Prostate gland (tissue), 2 donors: ENCODE measurements at regions not wholly inside any gene's neighbourhood (a gene's known extent, or its start where the extent isn't known, plus 50 kb on each side); places are given as distances from the start of the nearest gene placed in this dataset.

Source experiments
- DNase-seq: peaks from one replicate; pipeline ENCODE4 v3.0.0-alpha.2; 2019; ENCODE audit warnings: low spot score
- H3K27ac ChIP-seq, 2 donors: fragments of 200-600 bp; sonication (generic); 2 replicates each; pipeline ENCODE4 v1.5.1; 2017 to 2019
- H3K27me3 ChIP-seq: fragments of 200-600 bp; sonication (generic); replicated peaks from 2 replicates; pipeline ENCODE4 v1.5.1; 2019; ENCODE audit not compliant: insufficient read depth
- H3K36me3 ChIP-seq, 2 donors: fragments of 200-600 bp; sonication (generic); 1 replicate in 1 of 2; 2 replicates in 1 of 2; pipeline versions ENCODE4 v1.5.1 to v1.8.1; 2017 to 2019
- H3K4me1 ChIP-seq: fragments of 200-600 bp; sonication (generic); replicated peaks from 2 replicates; pipeline ENCODE4 v1.5.1; 2019
- H3K4me3 ChIP-seq, 2 donors: fragments of 200-600 bp; sonication (generic); 2 replicates each; pipeline ENCODE4 v1.5.1; 2017 to 2019
- H3K9me3 ChIP-seq: fragments of 200-600 bp; sonication (generic); 2 replicates; pipeline ENCODE4 v1.5.1; 2017
- CTCF ChIP-seq, 4 experiments: fragments of 200-600 bp in 2 of 4; fragments of 450-650 bp in 2 of 4; sonication (generic) in 2 of 4; IDR thresholded peaks; 1 replicate in 3 of 4; 2 replicates in 1 of 4; pipeline ENCODE4 v1.5.1; 2016 to 2019; ENCODE audit warnings: antibody characterized with exemption in 4 of 4, mild to moderate bottlenecking in 2 of 4, moderate library complexity in 2 of 4
- POLR2A ChIP-seq: fragments of 450-650 bp; IDR thresholded peaks from one replicate; pipeline ENCODE4 v1.6.1; 2016; ENCODE audit warnings: antibody characterized with exemption, mild to moderate bottlenecking
- POLR2AphosphoS5 ChIP-seq: sonication (generic); formaldehyde crosslinking; IDR thresholded peaks from one replicate; pipeline ENCODE4 v1.6.1; 2017; ENCODE audit warnings: antibody characterized with exemption
- WGBS: methylation state at CpG from one replicate; pipeline ENCODE4 v1.1.5; 2018; 5-methylcytosine and 5-hydroxymethylcytosine counted together
- intact Hi-C: fragments of 100-400 bp; cut with DNase I; formaldehyde crosslinking; loops from one replicate; pipeline ENCODE4 v1.14.2; 2022

- H3K27me3 ChIP-seq: no peaks in the 10 kb centered on the region
- H3K9me3 ChIP-seq: no peaks in the 10 kb centered on the region
- H3K4me3 ChIP-seq: no peak overlapping the region
- intact Hi-C loops: no loop called here
- H3K27ac ChIP-seq: peak overlapping the region; percentile 41 to 48
- DNase-seq: peak; percentile 8
- no peaks in the 10 kb centered on the region for H3K36me3 ChIP-seq
- H3K4me1 ChIP-seq: no peaks in the 10 kb centered on the region
- TF ChIP-seq POLR2AphosphoS5: no peak
- WGBS: 32% methylated on average over 6 of the region's 6 CpGs
Measured at GRCh38 chr4:71691416-71692073, 92.3 kb downstream of the GC start.

GRCh38 chr4:71689822-71690221, 94.1 kb downstream of the GC start:
- H3K4me1 ChIP-seq: no peaks in the 10 kb centered on the region
- H3K36me3 ChIP-seq: no peaks in the 10 kb centered on the region
- no peaks in the 10 kb centered on the region for H3K9me3 ChIP-seq
- WGBS: 95% methylated on average over 4 of the region's 4 CpGs
- no peak for TF ChIP-seq POLR2AphosphoS5
- TF ChIP-seq POLR2A: no peak
- TF ChIP-seq CTCF (IDR thresholded peaks at IDR 0.05): no peak
- H3K27ac ChIP-seq: no peak overlapping the region
- no peak for DNase-seq
- intact Hi-C loops: no loop called here
- no peaks in the 10 kb centered on the region for H3K27me3 ChIP-seq
- no peak overlapping the region for H3K4me3 ChIP-seq

GRCh38 chr4:71687056-71687455, 96.8 kb downstream of the GC start:
- TF ChIP-seq CTCF (IDR thresholded peaks at IDR 0.05): no peak
- TF ChIP-seq POLR2AphosphoS5: no peak
- TF ChIP-seq POLR2A: no peak
- H3K36me3 ChIP-seq: no peaks in the 10 kb centered on the region
- no peak overlapping the region for H3K4me3 ChIP-seq
- DNase-seq: no peak
- H3K9me3 ChIP-seq: no peaks in the 10 kb centered on the region
- intact Hi-C loops: no loop called here
- H3K4me1 ChIP-seq: no peaks in the 10 kb centered on the region
- no peaks in the 10 kb centered on the region for H3K27me3 ChIP-seq
- no peak overlapping the region for H3K27ac ChIP-seq

GRCh38 chr4:71685975-71686374, 97.9 kb downstream of the GC start:
- intact Hi-C loops: no loop called here
- no peak for TF ChIP-seq CTCF (IDR thresholded peaks at IDR 0.05)
- no peak for TF ChIP-seq POLR2AphosphoS5
- TF ChIP-seq POLR2A: no peak
- no peaks in the 10 kb centered on the region for H3K4me1 ChIP-seq
- no peaks in the 10 kb centered on the region for H3K36me3 ChIP-seq
- H3K9me3 ChIP-seq: no peaks in the 10 kb centered on the region
- H3K27me3 ChIP-seq: no peaks in the 10 kb centered on the region
- H3K27ac ChIP-seq: no peak overlapping the region
- no peak for DNase-seq
- WGBS: 43% methylated on average over 1 of the region's 1 CpG
- no peak overlapping the region for H3K4me3 ChIP-seq

GRCh38 chr4:71683309-71683708, 100.6 kb downstream of the GC start:
- H3K9me3 ChIP-seq: no peaks in the 10 kb centered on the region
- WGBS: 78% methylated on average over 4 of the region's 4 CpGs
- intact Hi-C loops: no loop called here
- H3K36me3 ChIP-seq: no peaks in the 10 kb centered on the region
- no peaks in the 10 kb centered on the region for H3K4me1 ChIP-seq
- no peak overlapping the region for H3K27ac ChIP-seq
- no peaks in the 10 kb centered on the region for H3K27me3 ChIP-seq
- DNase-seq: no peak
- TF ChIP-seq CTCF (IDR thresholded peaks at IDR 0.05) (no peak), POLR2A (no peak), POLR2AphosphoS5 (no peak)
- H3K4me3 ChIP-seq: no peak overlapping the region
